HL-60 (cell line): ENCODE measurements at regions not wholly inside any gene's neighbourhood (a gene's known extent, or its start where the extent isn't known, plus 50 kb on each side); places are given as distances from the start of the nearest gene placed in this dataset.

Source experiments
- DNase-seq, 2 experiments: peaks; one replicate each; pipeline ENCODE4 v3.0.0-alpha.2; 2010 to 2020; ENCODE audit warnings: low read depth in 1 of 2, low spot score in 1 of 2
- H3K27ac ChIP-seq: fragments of 250-450 bp; sonication (Bioruptor Pico); replicated peaks from 2 replicates; pipeline ENCODE4 v1.5.1; 2020; ENCODE audit warnings: mild to moderate bottlenecking, moderate library complexity
- H3K27me3 ChIP-seq: fragments of 250-450 bp; sonication (Bioruptor Pico); 2 replicates; pipeline ENCODE4 v1.5.1; 2021; ENCODE audit warnings: mild to moderate bottlenecking, moderate library complexity; ENCODE audit not compliant: insufficient read depth, poor library complexity, severe bottlenecking
- H3K4me3 ChIP-seq: replicated peaks from 2 replicates; pipeline ENCODE4 v1.5.1; 2011; ENCODE audit warnings: mild to moderate bottlenecking, control low read depth, low read length; ENCODE audit not compliant: insufficient read depth
- GABPA ChIP-seq: IDR thresholded peaks from 2 replicates; pipeline ENCODE4 v1.6.1; 2012; ENCODE audit warnings: low read depth
- POLR2AphosphoS5 ChIP-seq: IDR thresholded peaks from 2 replicates; pipeline ENCODE4 v1.6.1; 2012; ENCODE audit warnings: low read depth
- SPI1 ChIP-seq: IDR thresholded peaks from 2 replicates; pipeline ENCODE4 v1.6.1; 2012; ENCODE audit warnings: low read depth, mild to moderate bottlenecking, borderline replicate concordance
- TF ChIP-seq, protein P1 (sequence below): IDR thresholded peaks from 2 replicates; pipeline ENCODE4 v1.6.1; 2012; ENCODE audit warnings: low read depth; ENCODE audit not compliant: insufficient replicate concordance
- TF ChIP-seq, protein P2 (sequence below): IDR thresholded peaks from one replicate; pipeline ENCODE4 v1.5.1; 2011; ENCODE audit warnings: low read length, control low read depth, inconsistent platforms; ENCODE audit not compliant: insufficient read depth

DNA sequence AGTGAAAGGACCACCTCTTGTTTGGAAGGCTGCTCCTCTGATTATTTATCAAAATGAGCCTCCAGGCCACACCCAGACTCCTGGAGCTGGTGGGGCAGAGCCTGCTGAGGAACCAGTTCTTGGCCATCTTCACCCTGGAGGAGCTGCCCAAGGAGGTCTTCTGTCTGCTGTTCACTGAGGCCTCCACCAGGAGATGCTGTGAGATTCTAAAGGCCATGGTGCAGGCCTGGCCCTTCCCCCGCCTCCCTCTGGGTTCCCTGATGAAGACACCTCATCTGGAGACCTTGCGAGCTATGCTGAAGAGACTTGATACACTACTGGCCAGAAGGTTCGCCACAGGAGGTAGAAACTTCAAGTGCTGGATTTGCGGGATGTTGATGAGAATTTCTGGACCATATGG, 61.7 kb upstream of the GJA8 start:
- Histone ChIP-seq H3K27ac (no peak overlapping the region), H3K27me3 (peaks cover 2% of the 10 kb centered on the region), H3K4me3 (no peak overlapping the region)
- DNase-seq: peak in 1 of 2 experiments; percentile 2
- TF ChIP-seq, protein P1, sequence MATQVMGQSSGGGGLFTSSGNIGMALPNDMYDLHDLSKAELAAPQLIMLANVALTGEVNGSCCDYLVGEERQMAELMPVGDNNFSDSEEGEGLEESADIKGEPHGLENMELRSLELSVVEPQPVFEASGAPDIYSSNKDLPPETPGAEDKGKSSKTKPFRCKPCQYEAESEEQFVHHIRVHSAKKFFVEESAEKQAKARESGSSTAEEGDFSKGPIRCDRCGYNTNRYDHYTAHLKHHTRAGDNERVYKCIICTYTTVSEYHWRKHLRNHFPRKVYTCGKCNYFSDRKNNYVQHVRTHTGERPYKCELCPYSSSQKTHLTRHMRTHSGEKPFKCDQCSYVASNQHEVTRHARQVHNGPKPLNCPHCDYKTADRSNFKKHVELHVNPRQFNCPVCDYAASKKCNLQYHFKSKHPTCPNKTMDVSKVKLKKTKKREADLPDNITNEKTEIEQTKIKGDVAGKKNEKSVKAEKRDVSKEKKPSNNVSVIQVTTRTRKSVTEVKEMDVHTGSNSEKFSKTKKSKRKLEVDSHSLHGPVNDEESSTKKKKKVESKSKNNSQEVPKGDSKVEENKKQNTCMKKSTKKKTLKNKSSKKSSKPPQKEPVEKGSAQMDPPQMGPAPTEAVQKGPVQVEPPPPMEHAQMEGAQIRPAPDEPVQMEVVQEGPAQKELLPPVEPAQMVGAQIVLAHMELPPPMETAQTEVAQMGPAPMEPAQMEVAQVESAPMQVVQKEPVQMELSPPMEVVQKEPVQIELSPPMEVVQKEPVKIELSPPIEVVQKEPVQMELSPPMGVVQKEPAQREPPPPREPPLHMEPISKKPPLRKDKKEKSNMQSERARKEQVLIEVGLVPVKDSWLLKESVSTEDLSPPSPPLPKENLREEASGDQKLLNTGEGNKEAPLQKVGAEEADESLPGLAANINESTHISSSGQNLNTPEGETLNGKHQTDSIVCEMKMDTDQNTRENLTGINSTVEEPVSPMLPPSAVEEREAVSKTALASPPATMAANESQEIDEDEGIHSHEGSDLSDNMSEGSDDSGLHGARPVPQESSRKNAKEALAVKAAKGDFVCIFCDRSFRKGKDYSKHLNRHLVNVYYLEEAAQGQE: no peak
- TF ChIP-seq, protein P2, sequence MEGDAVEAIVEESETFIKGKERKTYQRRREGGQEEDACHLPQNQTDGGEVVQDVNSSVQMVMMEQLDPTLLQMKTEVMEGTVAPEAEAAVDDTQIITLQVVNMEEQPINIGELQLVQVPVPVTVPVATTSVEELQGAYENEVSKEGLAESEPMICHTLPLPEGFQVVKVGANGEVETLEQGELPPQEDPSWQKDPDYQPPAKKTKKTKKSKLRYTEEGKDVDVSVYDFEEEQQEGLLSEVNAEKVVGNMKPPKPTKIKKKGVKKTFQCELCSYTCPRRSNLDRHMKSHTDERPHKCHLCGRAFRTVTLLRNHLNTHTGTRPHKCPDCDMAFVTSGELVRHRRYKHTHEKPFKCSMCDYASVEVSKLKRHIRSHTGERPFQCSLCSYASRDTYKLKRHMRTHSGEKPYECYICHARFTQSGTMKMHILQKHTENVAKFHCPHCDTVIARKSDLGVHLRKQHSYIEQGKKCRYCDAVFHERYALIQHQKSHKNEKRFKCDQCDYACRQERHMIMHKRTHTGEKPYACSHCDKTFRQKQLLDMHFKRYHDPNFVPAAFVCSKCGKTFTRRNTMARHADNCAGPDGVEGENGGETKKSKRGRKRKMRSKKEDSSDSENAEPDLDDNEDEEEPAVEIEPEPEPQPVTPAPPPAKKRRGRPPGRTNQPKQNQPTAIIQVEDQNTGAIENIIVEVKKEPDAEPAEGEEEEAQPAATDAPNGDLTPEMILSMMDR: no peak
- TF ChIP-seq POLR2AphosphoS5 (no peak), GABPA (no peak), SPI1 (no peak)

DNA sequence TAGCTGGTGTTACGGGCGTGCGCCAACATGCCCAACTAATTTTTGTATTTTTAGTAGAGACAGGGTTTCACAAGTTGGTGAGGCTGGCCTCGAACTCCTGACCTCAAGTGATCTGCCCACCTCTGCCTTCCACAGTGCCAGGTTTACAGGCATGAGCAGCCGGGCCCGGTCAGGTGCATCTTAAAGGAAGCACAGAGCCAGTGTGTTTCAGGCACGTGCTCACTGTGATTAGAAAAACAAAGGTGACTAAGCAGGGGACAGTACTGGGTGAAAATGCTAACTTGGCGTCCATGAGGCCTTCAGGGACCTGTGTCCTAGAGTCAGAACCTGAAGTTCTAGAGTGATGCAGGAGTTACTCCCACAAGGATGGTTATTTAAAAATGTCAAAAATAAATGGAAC, 60.0 kb upstream of the GJA8 start:
- TF ChIP-seq, protein P2: no peak
- TF ChIP-seq, protein P1: no peak
- TF ChIP-seq SPI1 (no peak), POLR2AphosphoS5 (no peak), GABPA (no peak)
- Histone ChIP-seq H3K4me3 (no peak overlapping the region), H3K27ac (no peak overlapping the region), H3K27me3 (peaks cover 2% of the 10 kb centered on the region)
- DNase-seq: no peak

DNA sequence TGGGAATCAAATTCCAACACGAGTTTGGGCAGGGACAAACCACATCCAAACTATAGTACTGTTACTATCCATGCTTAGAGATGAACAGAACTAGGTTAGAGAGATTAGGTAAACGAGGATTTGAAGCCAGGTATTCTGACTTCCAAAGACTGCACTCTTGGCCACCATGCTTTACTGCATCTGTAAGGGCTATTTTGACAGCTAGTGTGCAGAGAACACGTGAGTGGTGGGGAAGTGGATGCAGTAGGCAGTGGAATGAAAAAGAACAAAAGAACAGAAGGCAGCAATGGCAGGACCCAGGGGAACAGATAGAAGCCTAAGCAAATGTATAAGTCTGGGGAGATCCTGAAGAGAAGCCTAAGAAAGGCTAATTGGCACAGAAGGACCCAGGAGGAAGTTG, 59.1 kb upstream of the GJA8 start:
- TF ChIP-seq GABPA (no peak), SPI1 (no peak), POLR2AphosphoS5 (no peak)
- TF ChIP-seq, protein P2: no peak
- TF ChIP-seq, protein P1: no peak
- Histone ChIP-seq H3K27ac (no peak overlapping the region), H3K27me3 (no peaks in the 10 kb centered on the region), H3K4me3 (no peak overlapping the region)
- no peak for DNase-seq
